B cell (primary cell): ENCODE measurements at regions not wholly inside any gene's neighbourhood (a gene's known extent, or its start where the extent isn't known, plus 50 kb on each side); places are given as distances from the start of the nearest gene placed in this dataset.

Source experiments
- ATAC-seq: fragments of 200-7000 bp; cut with Tn5 transposase; one replicate; pipeline ENCODE4 v1.10.0; 2021; ENCODE audit warnings: low read depth, mild to moderate bottlenecking, moderate number of reproducible peaks, moderate library complexity
- CTCF ChIA-PET: fragments of 350-600 bp; sonication (Branson Sonifier 250); formaldehyde crosslinking; loops from one replicate; lab custom pipeline; 2021; ENCODE audit warnings: antibody characterized with exemption, inconsistent platforms; lab: Charles Lee
- POLR2A ChIA-PET: fragments of 350-600 bp; sonication (Branson Sonifier 250); formaldehyde crosslinking; loops from one replicate; lab custom pipeline; 2021; ENCODE audit warnings: antibody characterized with exemption; lab: Charles Lee
- DNase-seq: peaks from one replicate; pipeline ENCODE4 v3.0.0; 2013
- H2AFZ ChIP-seq: 2 replicates; pipeline ENCODE4 v1.6.1; 2012; ENCODE audit warnings: mild to moderate bottlenecking, low read depth, low read length; ENCODE audit not compliant: insufficient read depth, poor library complexity, severe bottlenecking
- H3K27ac ChIP-seq, 2 donors: 1 replicate in 1 of 2; 2 replicates in 1 of 2; pipeline ENCODE4 v1.5.1; 2012 to 2013; ENCODE audit warnings: low read length in 2 of 2, mild to moderate bottlenecking in 2 of 2, moderate library complexity in 1 of 2
- H3K27me3 ChIP-seq, 4 experiments: fragments of 200-600 bp in 1 of 4; sonication (generic) in 1 of 4; replicated peaks in 1 of 4; 1 replicate in 2 of 4; 2 replicates in 2 of 4; pipeline versions ENCODE4 v1.6.1 to v1.7.0; 2013 to 2016; ENCODE audit warnings: low read length in 3 of 4, mild to moderate bottlenecking in 2 of 4, mixed read lengths in 1 of 4, moderate library complexity in 1 of 4; ENCODE audit not compliant: insufficient read depth in 4 of 4, control insufficient read depth in 3 of 4; ENCODE audit errors: control extremely low read depth in 1 of 4
- H3K36me3 ChIP-seq, 2 experiments: replicated peaks in 1 of 2; 1 replicate in 1 of 2; 2 replicates in 1 of 2; pipeline versions ENCODE4 v1.6.1 to v1.7.1; 2013; ENCODE audit warnings: low read length in 1 of 2; ENCODE audit not compliant: insufficient read depth in 2 of 2, control insufficient read depth in 1 of 2; ENCODE audit errors: control extremely low read depth in 1 of 2, extremely low read depth in 1 of 2
- H3K4me1 ChIP-seq, 2 donors: fragments of 200-600 bp in 1 of 2; sonication (generic) in 1 of 2; 1 replicate in 1 of 2; 2 replicates in 1 of 2; pipeline versions ENCODE4 v1.5.1 to v1.6.1; 2013 to 2017; ENCODE audit warnings: low read length in 2 of 2; ENCODE audit not compliant: control insufficient read depth in 2 of 2, insufficient read depth in 2 of 2
- H3K4me2 ChIP-seq: replicated peaks from 2 replicates; pipeline ENCODE3; 2012; ENCODE audit warnings: mild to moderate bottlenecking, low read depth, low read length; ENCODE audit not compliant: poor library complexity, severe bottlenecking
- H3K4me3 ChIP-seq, 5 experiments: fragments of 200-600 bp in 1 of 5; sonication (generic) in 1 of 5; 1 replicate in 3 of 5; 2 replicates in 2 of 5; pipeline versions ENCODE4 v1.5.1 to v1.7.0; 2011 to 2016; ENCODE audit warnings: low read length in 4 of 5, mild to moderate bottlenecking in 4 of 5, low read depth in 2 of 5, control low read depth in 1 of 5, moderate library complexity in 1 of 5; ENCODE audit not compliant: insufficient read depth in 1 of 5; ENCODE audit errors: control extremely low read depth in 1 of 5, extremely low read depth in 1 of 5
- H3K79me2 ChIP-seq: fragments of 200-600 bp; sonication (generic); one replicate; pipeline ENCODE4 v1.6.0; 2016; ENCODE audit warnings: low read length; ENCODE audit not compliant: control insufficient read depth, insufficient read depth
- H3K9ac ChIP-seq: fragments of 200-600 bp; sonication (generic); 2 replicates; pipeline ENCODE4 v1.6.1; 2017; ENCODE audit warnings: mild to moderate bottlenecking, low read length, moderate library complexity
- H3K9me3 ChIP-seq, 3 donors: one replicate each; pipeline versions ENCODE4 v1.6.1 to v1.7.1; 2013; ENCODE audit warnings: low read length in 2 of 3; ENCODE audit not compliant: control insufficient read depth in 2 of 3, insufficient read depth in 1 of 3; ENCODE audit errors: control extremely low read depth in 1 of 3
- H4K20me1 ChIP-seq: 2 replicates; pipeline ENCODE4 v1.6.0; 2012; ENCODE audit warnings: mild to moderate bottlenecking, low read length; ENCODE audit not compliant: insufficient read depth, control insufficient read depth, poor library complexity, severe bottlenecking
- H3K27ac Mint-ChIP-seq: one replicate; pipeline ENCODE4 v1.8.0; 2021; ENCODE audit warnings: mixed read lengths
- H3K27me3 Mint-ChIP-seq: one replicate; pipeline ENCODE4 v1.8.0; 2021; ENCODE audit warnings: mixed read lengths
- H3K4me1 Mint-ChIP-seq: one replicate; pipeline ENCODE4 v1.8.0; 2021; ENCODE audit warnings: mixed read lengths
- H3K4me3 Mint-ChIP-seq: one replicate; pipeline ENCODE4 v1.8.0; 2021; ENCODE audit warnings: mixed read lengths
- H3K9me3 Mint-ChIP-seq: one replicate; pipeline ENCODE4 v1.8.0; 2022; ENCODE audit warnings: mixed read lengths; ENCODE audit not compliant: insufficient read depth
- CTCF ChIP-seq: fragments of 200-600 bp; IDR thresholded peaks from one replicate; pipeline ENCODE4 v1.8.0; 2022; ENCODE audit warnings: antibody characterized with exemption, mild to moderate bottlenecking
- EZH2 ChIP-seq: IDR thresholded peaks from 2 replicates; pipeline ENCODE4 v1.6.1; 2012; ENCODE audit warnings: borderline replicate concordance, low read depth, mild to moderate bottlenecking, moderate library complexity, low read length; ENCODE audit not compliant: insufficient read depth, poor library complexity, severe bottlenecking
- WGBS: methylation state at CpG from one replicate; pipeline ENCODE4 v1.1.5; 2013; ENCODE audit warnings: missing lambda C conversion rate; ENCODE audit not compliant: insufficient coverage; 5-methylcytosine and 5-hydroxymethylcytosine counted together
- intact Hi-C: fragments of 100-400 bp; cut with micrococcal nuclease; formaldehyde crosslinking; loops from one replicate; pipeline ENCODE4 v1.10.0; 2022

DNA sequence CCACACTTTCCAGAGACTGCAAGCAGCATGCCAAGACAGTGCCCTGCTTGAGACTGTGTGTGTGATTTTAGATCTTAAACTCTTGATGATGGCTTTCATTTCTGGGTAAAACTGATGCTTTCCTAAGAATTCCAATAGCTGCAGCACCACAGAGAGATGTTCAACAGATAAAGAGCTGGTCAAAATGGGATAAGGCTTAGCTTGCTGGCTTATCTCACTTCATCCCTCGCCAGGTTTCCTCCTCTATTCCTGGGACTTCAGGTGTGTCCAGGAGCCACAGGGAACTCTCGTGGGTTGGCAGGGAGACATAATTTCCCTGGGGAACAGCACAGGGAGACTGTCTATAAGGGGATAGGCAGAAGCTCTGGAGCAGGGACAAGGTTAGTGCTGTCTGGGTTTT, 137.3 kb downstream of the KCTD15 start:
- H3K4me3 ChIP-seq = no peak overlapping the region
- peaks cover 0 to 28% (median 7%) of the 10 kb centered on the region in 3 donors for H3K9me3 ChIP-seq
- no peak for TF ChIP-seq CTCF
- no peak for TF ChIP-seq EZH2
- no peaks in the 10 kb centered on the region for H3K27me3 ChIP-seq
- H3K4me2 ChIP-seq = no peak overlapping the region
- H3K27ac Mint-ChIP-seq = no peak overlapping the region
- no peak overlapping the region for H3K27ac ChIP-seq
- no peaks in the 10 kb centered on the region for H3K79me2 ChIP-seq
- ChIA-PET POLR2A (no interaction called here), CTCF (no interaction called here)
- 72% methylated on average over 2 of the region's 2 CpGs for WGBS
- no peaks in the 10 kb centered on the region for H4K20me1 ChIP-seq
- peaks cover 20% of the 10 kb centered on the region for H3K27me3 Mint-ChIP-seq
- no peak overlapping the region for H3K9ac ChIP-seq
- H3K4me3 Mint-ChIP-seq = no peak overlapping the region
- no peaks in the 10 kb centered on the region for H3K36me3 ChIP-seq
- peaks cover 8% of the 10 kb centered on the region for H3K9me3 Mint-ChIP-seq
- ATAC-seq = no peak
- no peaks in the 10 kb centered on the region for H3K4me1 Mint-ChIP-seq
- no peaks in the 10 kb centered on the region for H3K4me1 ChIP-seq
- H2AFZ ChIP-seq = no peak overlapping the region
- no peak for DNase-seq
- intact Hi-C loops = no loop called here

DNA sequence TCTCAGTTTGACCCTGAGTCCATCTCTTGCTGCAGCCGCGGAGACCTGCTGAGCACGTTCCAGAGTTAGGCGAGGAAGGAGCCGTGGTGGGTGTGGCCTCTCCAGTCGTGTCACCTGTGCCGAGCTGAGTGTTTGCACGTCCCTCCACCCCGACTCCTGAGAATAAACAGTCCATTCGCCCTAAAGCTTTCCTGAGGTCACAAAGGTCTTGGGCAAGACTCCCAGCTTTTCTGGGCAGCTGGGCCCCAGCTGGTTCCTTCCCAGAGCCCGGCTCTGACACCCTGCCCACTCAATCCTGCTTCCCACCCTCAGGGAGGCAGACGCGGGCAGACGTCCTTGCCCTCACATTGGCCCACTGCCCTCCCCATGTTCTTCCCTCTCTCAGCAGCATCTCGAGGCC, 142.2 kb downstream of the KCTD15 start:
- peaks cover 6% of the 10 kb centered on the region for H3K9me3 Mint-ChIP-seq
- ChIA-PET POLR2A (no interaction called here), CTCF (no interaction called here)
- no peak overlapping the region for H3K4me3 Mint-ChIP-seq
- Histone ChIP-seq H3K4me1 (no peaks in the 10 kb centered on the region), H4K20me1 (no peaks in the 10 kb centered on the region), H3K9ac (no peak overlapping the region), H3K36me3 (no peaks in the 10 kb centered on the region), H2AFZ (no peak overlapping the region), H3K27me3 (no peaks in the 10 kb centered on the region), H3K79me2 (no peaks in the 10 kb centered on the region), H3K4me3 (no peak overlapping the region), H3K4me2 (no peak overlapping the region), H3K9me3 (peaks cover 0 to 31% (median 7%) of the 10 kb centered on the region in 3 donors), H3K27ac (no peak overlapping the region)
- DNase-seq = no peak
- no peak for ATAC-seq
- H3K27ac Mint-ChIP-seq = no peak overlapping the region
- WGBS = 73% methylated on average over 15 of the region's 15 CpGs
- H3K4me1 Mint-ChIP-seq = no peaks in the 10 kb centered on the region
- peaks cover 13% of the 10 kb centered on the region for H3K27me3 Mint-ChIP-seq
- intact Hi-C loops = no loop called here
- TF ChIP-seq EZH2 = no peak
- no peak for TF ChIP-seq CTCF
